ENCODE measurements at regions not wholly inside any gene's neighbourhood (a gene's known extent, or its start where the extent isn't known, plus 50 kb on each side); places are given as distances from the start of the nearest gene placed in this dataset.

GRCh38 chr12:97288531-97288930 lies 174.1 kb upstream of the RMST start:
- TF ChIP-seq EZH2 (IDR thresholded peaks at IDR 0.05) (no peak), POLR2AphosphoS5 (IDR thresholded peaks at IDR 0.05; ENCODE audit: borderline replicate concordance, low read depth, low read length) (no peak)

Data from SK-N-MC (cell line).